GM08714 (cell line): ENCODE measurements at regions not wholly inside any gene's neighbourhood (a gene's known extent, or its start where the extent isn't known, plus 50 kb on each side); places are given as distances from the start of the nearest gene placed in this dataset.
"Not testable (repeated sequence)": the region's sequence is repeated elsewhere in the genome, so short reads cannot be mapped to it uniquely, and the experiment has no call there.

ENCODE experiments used
- H3K4me3 ChIP-seq: fragments of 200-500 bp; sonication (Bioruptor generic); 2 replicates; pipeline ENCODE4 v1.5.1; 2014; ENCODE audit warnings: mild to moderate bottlenecking, low read length, inconsistent platforms
- ZNF274 ChIP-seq: IDR thresholded peaks from 2 replicates; pipeline ENCODE4 v1.6.1; 2012; ENCODE audit warnings: mild to moderate bottlenecking, low read depth, low read length

DNA sequence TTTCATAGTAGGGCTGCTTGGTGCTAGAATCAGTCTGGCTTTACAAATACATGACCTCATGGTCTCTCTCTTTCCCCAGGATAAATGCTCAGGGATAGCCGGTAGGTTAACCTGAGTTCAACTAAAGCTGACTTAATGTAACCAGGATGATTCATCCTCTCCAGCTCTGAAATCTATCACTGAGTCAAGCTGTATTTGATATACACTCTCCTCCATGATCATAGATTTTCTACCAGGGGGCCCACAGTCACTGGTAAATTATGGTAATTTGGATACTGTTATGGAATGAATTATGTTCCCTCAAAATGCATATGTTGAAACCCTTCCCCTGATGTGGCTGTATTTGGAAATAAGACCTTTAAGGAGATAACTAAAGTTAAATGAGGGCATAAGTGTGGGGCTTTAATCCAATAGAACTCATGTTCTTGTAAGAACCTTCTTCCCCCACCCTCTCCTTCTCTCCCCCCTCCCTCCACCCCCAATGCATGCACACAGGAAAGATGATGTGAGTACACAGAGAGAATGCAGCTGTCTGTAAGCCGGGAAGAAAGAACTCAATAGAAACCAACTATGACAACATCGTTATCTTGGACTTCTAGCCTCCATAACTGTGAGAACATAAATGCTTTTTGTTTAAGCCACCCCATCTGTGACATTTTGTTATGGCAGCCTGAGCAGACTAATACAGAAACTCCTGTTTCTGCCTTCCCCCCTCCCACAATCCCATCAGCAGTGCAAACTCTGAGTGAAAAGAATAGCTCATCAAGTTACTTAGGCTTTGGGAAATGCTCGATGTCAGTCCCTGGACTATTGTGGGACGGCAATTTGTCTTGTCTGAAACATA is 134.9 kb upstream of the KYNU start:
- H3K4me3 ChIP-seq: no peak overlapping the region
- no peak for TF ChIP-seq ZNF274

DNA sequence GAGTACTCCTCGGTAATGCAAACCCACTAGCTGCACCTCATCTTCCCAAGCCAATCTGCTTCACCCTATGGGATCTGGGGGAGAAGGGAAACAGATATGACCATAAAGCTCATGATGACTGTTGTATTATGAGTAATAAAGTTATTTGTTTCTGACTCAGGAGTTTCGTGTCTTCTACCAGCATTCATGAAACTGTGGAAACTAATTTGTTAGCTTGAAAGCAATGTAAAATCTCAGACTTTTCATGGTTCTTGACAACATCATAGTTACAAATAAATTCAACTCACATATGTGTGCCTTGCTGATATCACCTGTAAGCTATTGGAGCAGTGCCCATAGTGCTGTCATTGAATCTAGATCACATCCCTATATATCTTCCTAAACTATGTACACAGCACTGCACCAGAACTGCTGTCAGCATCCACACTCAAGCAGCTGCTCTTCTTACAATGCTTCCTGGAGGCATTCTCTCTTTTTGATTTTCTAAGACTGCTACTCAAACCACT is 135.6 kb upstream of the KYNU start:
- no peak for TF ChIP-seq ZNF274

GRCh38 chr2:142734770-142735169 is 142.7 kb upstream of the KYNU start:
- no peak overlapping the region for H3K4me3 ChIP-seq
- no peak for TF ChIP-seq ZNF274

More for the DNA sequence above, 135.6 kb upstream of the KYNU start:
- no peak overlapping the region for H3K4me3 ChIP-seq

- TF ChIP-seq ZNF274: no peak
- no peak overlapping the region for H3K4me3 ChIP-seq
Observed at GRCh38 chr2:142734231-142734630, 143.2 kb upstream of the KYNU start.

- H3K4me3 ChIP-seq: not testable (repeated sequence)
Observed at GRCh38 chr2:142729814-142730213, 147.7 kb upstream of the KYNU start.

DNA sequence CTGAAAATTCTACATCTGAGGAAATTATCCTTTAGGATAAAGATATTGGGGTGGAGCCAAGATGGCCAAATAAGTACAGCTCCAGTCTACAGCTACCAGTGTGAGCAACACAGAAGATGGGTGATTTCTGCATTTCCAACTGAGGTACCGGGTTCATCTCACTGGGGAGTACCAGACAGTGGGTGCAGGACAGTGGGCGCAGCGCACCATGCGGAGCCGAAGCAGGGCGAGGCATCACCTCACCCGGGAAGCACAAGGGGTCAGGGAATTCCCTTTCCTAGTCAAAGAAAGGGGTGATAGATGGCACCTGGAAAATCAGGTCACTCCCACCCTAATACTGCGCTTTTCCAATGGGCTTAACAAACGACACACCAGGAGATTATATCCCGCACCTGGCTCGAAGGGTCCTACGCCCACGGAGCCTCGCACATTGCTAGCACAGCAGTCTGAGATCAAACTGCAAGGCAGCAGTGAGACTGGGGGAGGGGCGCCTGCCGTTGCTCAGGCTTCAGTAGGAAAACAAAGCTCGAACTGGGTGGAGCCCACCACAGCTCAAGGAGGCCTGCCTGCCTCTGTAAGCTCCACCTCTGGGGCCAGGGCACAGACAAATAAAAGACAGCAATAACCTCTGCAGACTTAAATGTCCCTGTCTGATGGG is 149.5 kb upstream of the KYNU start:
- H3K4me3 ChIP-seq: not testable (repeated sequence)

DNA sequence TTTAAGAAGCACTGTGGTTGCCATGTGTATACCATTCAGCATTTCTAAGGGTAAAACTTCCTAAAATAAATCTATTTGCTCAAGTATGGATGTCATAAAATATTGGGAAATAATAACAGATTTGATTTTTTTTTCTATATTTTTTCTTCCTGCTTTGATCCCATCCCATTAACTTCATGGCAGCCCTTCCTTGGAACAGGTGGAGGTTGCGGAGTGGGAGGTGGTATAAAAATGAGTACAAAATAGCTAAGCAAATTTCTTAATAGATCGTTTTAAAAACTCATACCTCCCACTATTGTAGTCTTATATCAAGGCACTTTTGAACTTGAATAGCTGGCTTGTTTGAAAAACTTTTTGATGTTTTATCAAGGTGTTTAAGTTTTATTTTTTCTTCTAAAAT is 152.1 kb upstream of the KYNU start:
- H3K4me3 ChIP-seq: no peak overlapping the region
- no peak for TF ChIP-seq ZNF274

DNA sequence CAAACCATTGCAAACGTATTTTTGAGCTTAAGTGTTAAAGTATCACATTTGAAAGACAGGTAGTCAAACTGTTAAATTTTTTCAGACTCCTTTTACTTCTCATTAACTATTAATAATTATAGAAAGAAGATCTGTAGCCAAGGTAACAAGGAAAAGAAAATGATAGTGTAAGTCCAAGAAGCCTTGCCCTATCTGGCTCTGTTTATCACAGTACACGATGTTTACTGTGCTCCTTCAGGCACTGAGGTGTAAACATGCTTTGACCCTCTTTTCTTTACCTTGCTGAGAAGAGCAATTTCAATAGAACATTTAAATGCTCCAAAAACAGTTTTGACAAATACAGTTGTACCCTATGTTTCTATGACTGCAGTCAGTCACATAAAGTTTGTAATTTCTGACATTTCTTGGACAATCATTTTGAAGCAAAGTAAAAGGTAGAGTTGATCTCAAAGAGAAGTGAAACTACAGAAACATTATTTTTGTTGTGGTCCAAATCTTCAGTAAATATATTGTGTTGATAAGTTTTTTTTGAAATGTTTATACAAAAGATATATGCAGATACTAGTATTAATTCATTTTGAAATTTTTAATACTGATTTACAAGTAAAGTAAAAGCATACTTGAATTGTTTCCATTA is 152.6 kb upstream of the KYNU start:
- no peak for TF ChIP-seq ZNF274
- no peak overlapping the region for H3K4me3 ChIP-seq

GRCh38 chr2:142724186-142724585 is 153.3 kb upstream of the KYNU start:
- no peak overlapping the region for H3K4me3 ChIP-seq
- TF ChIP-seq ZNF274: no peak

GRCh38 chr2:142723236-142723635 is 154.2 kb upstream of the KYNU start:
- H3K4me3 ChIP-seq: no peak overlapping the region
- TF ChIP-seq ZNF274: no peak

GRCh38 chr2:142722569-142722968 is 154.9 kb upstream of the KYNU start:
- H3K4me3 ChIP-seq: no peak overlapping the region
- TF ChIP-seq ZNF274: no peak

- no peak for TF ChIP-seq ZNF274
- no peak overlapping the region for H3K4me3 ChIP-seq
Observed at GRCh38 chr2:142722086-142722485, 155.4 kb upstream of the KYNU start.

GRCh38 chr2:142721015-142721414 is 156.4 kb upstream of the KYNU start:
- no peak overlapping the region for H3K4me3 ChIP-seq
- no peak for TF ChIP-seq ZNF274

DNA sequence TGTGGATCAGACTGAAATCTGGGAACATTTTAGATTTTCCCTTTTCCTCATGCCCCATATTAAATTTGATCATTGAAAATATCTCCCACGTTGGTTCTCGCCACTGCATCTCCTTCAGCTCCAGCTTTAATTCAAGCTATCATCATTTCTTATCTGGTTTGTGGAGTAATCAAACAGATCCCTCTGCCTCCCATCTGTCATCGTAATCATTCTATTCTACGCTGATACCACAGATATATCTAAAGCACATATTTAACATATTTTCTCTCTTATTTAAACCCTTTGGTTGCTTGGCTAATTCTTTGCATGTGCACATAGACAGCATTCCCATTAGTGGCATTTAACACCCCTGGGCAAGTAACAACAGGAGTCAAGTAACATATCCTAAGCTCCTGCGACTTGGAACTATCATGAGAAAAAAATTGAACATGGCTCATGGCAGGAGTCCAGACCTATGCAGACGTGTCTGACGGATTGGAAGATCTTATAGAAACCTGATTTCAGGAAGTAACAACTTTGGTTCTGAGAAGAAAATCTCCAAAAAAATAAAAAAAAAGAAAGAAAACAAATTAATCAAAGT is 158.8 kb upstream of the KYNU start:
- no peak overlapping the region for H3K4me3 ChIP-seq

More for the DNA sequence above, 158.8 kb upstream of the KYNU start:
- TF ChIP-seq ZNF274: no peak
